GM19351 (cell line): ENCODE measurements at regions not wholly inside any gene's neighbourhood (a gene's known extent, or its start where the extent isn't known, plus 50 kb on each side); places are given as distances from the start of the nearest gene placed in this dataset.

Source experiments
- ATAC-seq: cut with Tn5 transposase; IDR thresholded peaks from one replicate; pipeline ENCODE4 v1.9.1; 2021; ENCODE audit warnings: mild to moderate bottlenecking, moderate library complexity; ENCODE audit not compliant: unreplicated experiment

DNA sequence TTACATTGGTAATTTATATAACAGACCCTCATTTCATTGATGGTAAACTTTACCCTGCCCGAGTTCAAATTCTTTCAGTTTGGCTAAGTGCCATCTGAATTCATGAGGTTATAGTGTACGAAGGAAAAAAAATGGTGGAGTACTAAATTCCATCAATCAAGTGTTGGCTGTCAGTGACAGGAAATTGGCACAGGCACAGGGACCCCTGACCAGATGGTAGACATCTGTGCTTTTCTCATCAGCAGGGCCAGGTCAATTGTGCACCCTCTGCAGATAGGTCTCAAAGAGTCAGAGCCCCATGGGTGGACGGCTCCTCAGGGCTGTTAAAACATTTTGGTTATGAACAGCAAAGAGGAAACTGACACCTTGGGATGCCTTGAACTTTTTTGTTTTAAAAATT lies 439.2 kb downstream of the SETBP1 start:
- no peak for ATAC-seq

- ATAC-seq: no peak
Observed at GRCh38 chr18:45121146-45121545, 440.5 kb downstream of the SETBP1 start.

- ATAC-seq: no peak
Observed at GRCh38 chr18:45122506-45122905, 441.8 kb downstream of the SETBP1 start.

DNA sequence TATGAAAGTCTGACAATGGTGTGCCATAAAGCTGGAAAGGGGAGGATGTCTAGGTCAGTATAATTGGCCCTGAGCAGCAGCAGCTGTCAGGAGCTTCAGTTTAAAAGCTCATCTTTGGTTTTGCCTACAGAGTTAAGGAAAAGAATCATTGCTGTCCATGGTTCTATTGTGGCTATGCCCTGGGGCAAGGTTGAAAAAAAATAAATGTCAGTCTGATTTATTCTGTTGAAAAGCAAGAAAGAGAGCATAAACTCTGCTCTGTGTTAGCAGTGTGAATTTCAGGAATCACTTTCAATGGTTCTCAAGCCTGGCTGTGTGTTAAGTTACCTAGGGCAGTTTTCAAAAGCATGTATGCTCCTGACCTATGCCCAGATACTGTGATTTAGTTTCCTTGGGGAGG lies 446.7 kb downstream of the SETBP1 start:
- ATAC-seq: no peak

- no peak for ATAC-seq
Observed at GRCh38 chr18:45133276-45133675, 452.6 kb downstream of the SETBP1 start.

DNA sequence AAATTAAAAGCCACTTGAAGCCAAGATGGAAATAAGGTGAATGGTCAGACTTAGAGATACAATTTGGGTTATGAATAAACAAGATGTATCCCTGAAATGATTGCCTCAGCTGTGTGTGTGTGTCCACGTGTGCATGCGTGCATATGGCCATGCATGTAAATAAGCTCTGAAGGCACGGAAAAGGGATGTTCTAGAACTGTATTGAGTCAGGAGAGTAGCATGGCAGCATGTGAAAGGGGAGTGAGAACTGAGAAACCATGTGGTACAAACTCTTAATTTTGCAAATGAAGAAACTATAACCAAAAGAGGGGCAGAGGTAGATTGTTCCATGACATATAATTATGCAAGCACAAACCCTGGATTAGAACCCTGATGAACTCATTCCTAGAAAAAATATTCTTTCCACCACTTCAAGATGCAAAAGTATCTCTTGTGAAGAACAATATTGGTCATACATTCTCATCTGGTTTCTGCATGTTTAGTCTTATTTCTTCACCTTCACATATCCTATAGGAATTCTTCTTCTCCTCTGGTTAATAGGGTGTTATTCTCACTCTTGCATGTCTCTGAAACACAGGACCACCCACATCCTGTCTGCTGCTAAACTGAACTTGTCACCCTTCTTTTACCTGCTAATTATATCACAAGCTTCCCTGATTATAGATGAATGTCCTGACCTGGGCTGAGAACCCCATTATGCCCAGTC lies 455.8 kb downstream of the SETBP1 start:
- peak; percentile 70 for ATAC-seq

- ATAC-seq: peak; percentile 38
Observed at GRCh38 chr18:45137087-45137419, 456.4 kb downstream of the SETBP1 start.

GRCh38 chr18:45139478-45139877 lies 458.8 kb downstream of the SETBP1 start:
- ATAC-seq: no peak

DNA sequence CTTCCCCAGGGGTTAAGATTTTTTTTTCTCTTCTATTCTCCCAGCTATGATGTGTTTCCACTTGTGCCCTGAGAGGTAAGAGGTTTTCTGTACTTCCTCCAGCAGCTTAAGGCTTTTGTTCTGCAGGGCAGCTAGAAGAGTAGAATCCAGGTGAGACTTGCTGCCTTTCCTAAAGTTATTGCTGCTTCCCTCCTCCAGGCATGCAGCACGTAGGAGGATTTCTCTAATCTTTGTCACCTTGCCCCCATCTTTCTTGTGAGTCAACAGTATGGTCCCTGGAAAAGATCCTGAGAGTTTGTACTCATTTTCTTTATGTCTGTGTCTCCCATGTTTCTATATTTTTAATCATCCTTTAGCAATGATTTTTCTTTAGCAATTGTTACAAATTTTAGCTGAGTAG lies 462.2 kb downstream of the SETBP1 start:
- ATAC-seq: no peak

DNA sequence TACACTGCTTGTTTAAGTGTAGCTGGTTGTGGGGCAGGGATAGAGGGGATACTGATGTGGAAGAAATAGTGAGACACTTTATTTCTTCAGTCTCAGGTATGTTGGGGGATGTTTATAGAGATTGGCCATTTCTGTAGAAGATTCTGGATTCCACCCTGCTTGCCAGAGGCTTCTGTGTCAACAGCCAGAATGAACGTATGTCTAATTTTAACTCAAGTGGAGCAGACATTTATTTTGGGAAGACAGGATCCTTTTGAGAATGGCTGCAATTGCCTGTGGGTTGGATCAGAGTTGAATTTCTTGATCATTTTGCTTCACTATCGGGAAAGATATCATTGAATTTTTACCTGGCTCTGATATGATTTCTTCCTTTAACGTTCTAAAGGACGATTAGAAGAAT lies 465.6 kb upstream of the SLC14A2 start:
- no peak for ATAC-seq

DNA sequence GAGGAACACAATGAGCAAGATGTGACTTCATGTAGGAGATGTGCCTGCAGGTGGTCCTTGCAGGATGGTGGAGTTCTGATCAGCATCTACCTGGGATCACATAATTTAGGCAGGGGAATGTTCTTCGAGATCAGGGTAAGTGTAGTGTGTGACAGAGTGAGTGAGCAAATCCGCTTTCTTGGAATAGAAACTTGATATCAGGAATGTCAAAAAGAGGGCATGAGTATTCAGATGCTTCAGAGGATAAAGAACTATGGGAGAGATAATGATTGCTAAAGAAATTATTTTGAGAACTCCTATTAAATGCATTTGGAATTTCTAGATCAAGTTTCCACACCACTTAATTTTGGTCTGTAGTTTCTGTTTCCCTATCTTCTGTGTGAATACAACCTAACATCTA lies 463.6 kb upstream of the SLC14A2 start:
- no peak for ATAC-seq

DNA sequence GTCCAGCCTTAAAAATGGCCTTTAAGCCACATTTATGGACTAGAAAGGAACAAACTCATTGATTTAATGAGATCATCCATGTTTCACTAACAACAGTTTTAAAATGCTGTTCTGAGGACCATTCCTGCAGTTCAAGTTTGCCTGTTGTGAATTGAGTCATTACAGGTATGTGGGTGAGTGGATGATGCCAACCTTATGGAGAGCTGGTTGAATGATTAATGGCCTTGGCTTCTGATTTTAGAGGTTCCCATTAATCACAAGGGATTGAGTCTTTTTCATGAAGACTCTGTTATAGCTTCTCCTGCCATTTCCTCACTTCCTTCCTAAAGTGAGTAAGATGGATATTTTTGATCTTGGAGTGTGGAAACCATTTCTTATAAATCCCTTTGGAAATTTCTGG lies 459.8 kb upstream of the SLC14A2 start:
- no peak for ATAC-seq

DNA sequence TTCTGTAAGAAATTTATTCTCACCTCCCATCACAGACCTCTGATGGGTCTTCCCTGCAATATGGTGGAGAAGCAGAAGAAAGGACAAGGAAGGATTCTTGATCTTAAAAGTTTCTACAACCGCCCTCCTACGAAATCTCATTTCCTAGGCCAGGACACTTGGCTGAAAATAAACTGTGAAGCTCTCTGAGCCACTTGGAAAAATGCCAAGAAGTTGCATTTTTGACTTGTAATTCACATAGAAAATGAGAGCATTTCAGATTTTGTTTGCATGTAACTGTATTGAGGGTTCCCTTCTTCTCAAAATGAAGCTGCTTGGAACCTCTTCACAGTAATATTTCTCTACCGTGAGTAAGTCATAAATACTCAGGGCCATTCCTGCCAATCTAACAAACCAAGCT lies 458.3 kb upstream of the SLC14A2 start:
- no peak for ATAC-seq

GRCh38 chr18:45157576-45157975 lies 457.7 kb upstream of the SLC14A2 start:
- ATAC-seq: no peak

- peak; percentile 92 for ATAC-seq
Observed at GRCh38 chr18:45161850-45162249, 453.4 kb upstream of the SLC14A2 start.

DNA sequence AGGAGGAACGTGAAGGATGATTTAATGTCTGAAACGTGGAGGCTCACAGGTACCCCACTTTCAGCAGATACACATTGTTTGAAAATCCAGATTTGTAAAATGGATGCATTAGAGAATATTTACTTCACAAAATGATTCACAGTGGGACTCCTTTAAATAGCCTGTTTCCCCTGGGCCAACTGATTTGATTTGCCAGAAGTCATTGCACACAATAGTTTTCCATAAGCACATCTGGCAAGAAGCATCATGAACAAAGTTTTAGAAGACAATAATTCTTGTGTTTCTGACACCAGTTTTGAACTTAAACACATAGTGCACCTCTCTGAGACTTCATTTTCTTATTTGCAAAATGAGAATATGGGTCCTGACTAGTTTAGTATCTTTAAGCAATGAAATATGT lies 451.4 kb upstream of the SLC14A2 start:
- no peak for ATAC-seq

GRCh38 chr18:45164551-45164950 lies 450.7 kb upstream of the SLC14A2 start:
- ATAC-seq: no peak

GRCh38 chr18:45165176-45165713 lies 450.0 kb upstream of the SLC14A2 start:
- ATAC-seq: no peak

GRCh38 chr18:45165871-45166270 lies 449.4 kb upstream of the SLC14A2 start:
- no peak for ATAC-seq

DNA sequence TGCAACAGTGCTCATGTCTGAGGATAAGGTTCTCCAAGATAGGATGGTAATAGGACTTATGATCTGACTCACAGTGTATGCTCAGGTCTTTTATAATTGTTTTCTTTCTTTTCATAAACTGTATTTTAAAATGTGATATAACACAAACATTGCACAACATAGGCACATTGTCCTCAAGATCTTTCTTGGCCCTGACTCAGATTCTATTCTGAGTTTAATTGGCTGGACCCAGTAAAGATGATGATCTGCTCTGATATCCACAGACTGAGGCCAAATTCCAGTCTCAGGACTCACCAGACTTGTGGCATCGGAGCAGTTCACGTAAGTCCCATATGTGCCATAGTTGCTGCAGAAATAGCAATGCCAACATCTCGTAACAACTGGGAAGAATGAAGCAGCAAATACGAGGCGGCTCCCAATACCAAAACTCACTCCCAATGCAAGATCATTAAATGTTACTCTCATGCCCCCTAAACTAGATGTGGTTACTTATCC lies 448.9 kb upstream of the SLC14A2 start:
- ATAC-seq: no peak

DNA sequence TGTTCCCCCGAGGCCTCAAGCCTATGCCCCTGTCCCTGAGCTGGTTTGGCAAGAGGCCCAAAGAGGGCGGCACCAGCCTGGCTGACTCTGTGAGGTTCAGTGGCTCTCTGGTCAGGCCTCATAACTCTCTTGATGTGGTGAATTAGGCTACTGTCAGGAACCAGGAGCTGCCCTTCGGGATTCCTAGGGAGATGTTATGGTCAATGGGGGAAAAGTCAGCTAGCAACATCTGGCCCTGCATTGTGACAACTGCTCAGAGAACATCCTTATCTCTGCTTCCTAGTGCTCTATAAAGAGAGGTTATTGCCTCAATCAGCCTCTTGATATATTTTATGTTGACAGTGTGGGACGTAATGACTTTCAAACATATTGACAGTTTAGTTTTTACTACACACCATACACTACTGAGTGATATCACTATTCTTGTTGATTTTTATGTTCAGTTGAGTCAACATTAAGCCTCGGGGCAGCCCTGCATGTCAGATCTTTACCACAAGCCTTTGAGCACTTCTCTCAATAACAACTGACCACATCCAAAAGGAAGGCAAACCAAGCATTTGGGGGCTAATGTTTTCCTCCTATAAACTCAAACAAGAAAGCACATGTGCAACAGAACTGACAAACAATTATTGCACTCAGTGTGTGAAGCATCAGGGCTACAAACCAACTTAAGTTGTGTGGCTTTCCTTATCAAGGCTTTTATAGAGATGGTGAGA lies 448.3 kb upstream of the SLC14A2 start:
- ATAC-seq: peak; percentile 53

DNA sequence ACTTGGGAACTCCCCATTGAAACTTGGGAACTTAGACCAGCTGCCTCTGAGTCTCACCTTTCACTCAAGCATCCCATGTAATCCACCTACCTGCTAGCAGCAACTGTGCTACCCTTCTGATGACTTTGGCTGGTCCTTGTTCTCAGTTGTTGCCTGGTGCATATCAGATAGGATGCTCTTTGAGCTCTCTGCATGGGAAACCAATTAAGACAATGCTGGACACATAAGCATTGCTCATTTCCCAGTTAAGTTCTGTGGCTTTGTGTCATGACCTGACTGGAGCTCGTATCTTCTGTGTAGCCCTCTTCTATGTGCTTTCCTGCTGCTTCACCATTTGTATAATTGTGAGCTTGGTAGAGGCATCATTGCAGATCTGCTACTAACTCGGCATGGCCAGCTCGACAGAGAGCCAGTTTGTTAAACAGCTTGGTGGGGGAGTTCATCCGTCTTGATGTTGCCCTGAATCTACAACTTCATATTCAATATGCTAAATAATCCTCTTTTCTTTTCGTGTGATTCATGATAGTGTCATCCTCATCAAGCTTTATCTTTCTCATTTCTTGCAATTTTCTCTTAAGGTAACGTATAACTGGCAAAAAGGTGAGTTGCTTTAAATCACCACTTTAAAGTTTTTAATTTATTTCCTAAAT lies 447.5 kb upstream of the SLC14A2 start:
- no peak for ATAC-seq
